Epithelial cell of proximal tubule (primary cell): ENCODE measurements at regions not wholly inside any gene's neighbourhood (a gene's known extent, or its start where the extent isn't known, plus 50 kb on each side); places are given as distances from the start of the nearest gene placed in this dataset.

Source experiments
- DNase-seq: peaks from one replicate; pipeline ENCODE4 v3.0.0-alpha.2; 2011; ENCODE audit warnings: low read depth
- H3K4me3 ChIP-seq: 2 replicates; pipeline ENCODE4 v1.5.1; 2011; ENCODE audit warnings: low read depth, mild to moderate bottlenecking, low read length
- TF ChIP-seq, protein P1 (sequence below): conservative IDR thresholded peaks from 2 replicates; pipeline ENCODE4 v1.5.1; 2012; ENCODE audit warnings: low read depth, mild to moderate bottlenecking, low read length

DNA sequence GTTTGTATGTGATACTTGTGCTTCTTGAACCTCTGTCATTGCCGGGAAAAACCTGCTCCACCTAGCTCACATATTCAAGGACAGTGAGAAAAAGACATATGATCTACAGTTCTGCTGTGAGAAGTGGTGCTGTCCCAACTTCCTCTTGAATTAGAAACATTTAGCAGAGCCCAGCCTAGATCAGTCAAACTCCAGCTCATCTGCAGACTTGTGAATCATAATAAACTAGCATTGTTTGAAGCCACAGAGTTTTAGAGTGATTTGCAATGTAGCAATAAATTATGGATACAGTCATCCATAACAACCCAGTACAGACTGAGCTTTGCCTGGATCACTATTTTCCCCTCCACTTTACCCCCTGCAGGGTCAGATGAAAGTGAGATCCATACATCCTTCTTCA, 497.8 kb downstream of the PLA2G4A start:
- DNase-seq: no peak
- H3K4me3 ChIP-seq: no peak overlapping the region
- TF ChIP-seq, protein P1, sequence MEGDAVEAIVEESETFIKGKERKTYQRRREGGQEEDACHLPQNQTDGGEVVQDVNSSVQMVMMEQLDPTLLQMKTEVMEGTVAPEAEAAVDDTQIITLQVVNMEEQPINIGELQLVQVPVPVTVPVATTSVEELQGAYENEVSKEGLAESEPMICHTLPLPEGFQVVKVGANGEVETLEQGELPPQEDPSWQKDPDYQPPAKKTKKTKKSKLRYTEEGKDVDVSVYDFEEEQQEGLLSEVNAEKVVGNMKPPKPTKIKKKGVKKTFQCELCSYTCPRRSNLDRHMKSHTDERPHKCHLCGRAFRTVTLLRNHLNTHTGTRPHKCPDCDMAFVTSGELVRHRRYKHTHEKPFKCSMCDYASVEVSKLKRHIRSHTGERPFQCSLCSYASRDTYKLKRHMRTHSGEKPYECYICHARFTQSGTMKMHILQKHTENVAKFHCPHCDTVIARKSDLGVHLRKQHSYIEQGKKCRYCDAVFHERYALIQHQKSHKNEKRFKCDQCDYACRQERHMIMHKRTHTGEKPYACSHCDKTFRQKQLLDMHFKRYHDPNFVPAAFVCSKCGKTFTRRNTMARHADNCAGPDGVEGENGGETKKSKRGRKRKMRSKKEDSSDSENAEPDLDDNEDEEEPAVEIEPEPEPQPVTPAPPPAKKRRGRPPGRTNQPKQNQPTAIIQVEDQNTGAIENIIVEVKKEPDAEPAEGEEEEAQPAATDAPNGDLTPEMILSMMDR: no peak

DNA sequence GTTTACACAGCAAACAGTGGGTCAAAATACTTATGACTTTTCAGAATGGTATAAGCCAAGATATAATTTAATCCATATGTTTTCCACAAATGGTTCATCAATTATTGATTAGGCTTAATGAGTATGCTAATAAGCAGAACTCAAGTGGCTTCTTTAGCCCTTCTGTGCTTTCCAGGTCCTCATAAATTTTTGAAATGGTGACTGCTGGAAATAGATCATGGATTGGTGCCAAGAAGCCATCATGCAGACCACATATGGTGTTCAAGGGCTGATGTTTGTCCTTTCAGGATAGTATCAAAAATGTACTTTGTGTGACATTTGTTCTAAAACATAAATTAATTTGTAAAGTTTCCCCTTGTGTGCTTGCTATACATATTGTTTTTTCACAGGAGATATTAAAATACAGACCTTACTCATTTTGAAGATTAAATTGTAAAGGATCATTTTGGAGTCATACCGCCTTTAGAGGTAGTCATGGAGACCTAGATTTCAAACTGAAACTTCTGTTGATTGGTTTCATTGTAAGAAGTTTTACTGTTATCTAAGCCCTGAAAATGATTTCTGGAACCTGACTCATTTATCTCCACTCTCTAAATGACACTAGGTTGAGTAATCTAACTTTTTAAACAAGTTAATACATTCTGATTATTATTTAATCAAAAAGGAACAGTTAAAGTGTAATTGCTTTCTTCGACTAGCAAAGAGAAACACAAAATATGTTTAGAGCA, 507.9 kb downstream of the PLA2G4A start:
- DNase-seq: no peak
- H3K4me3 ChIP-seq: no peak overlapping the region
- TF ChIP-seq, protein P1: no peak

DNA sequence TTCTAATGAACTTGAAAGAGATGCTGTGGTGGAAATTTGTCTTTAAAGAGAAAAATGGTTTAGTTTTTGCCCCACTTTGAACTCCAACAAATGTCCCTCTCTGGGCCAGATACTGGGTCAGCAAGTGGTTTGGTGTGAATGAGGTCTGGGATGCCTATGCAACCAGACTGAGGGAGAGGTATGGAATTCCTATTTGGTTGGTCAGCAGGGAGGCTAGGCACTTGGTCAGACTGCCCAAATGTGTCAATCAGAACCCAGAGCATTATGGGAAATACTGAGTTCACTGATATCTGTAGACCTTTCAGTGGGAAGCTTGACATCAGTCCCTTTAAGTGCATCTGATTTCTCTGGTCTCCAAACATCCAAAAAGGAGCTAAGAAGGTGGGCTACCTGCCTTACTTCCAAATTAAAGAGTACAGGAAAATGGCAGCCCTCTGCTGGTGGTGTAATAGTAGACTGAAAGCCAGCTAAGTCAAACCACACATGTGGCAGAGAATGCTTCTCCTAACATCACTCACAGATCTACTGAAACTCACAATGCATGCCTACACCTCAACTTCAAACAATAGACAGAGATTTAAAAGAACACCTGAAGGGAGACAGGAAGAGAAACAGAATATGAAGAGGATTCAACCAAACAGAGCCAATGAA, 510.1 kb downstream of the PLA2G4A start:
- TF ChIP-seq, protein P1: no peak
- DNase-seq: no peak
- H3K4me3 ChIP-seq: no peak overlapping the region

DNA sequence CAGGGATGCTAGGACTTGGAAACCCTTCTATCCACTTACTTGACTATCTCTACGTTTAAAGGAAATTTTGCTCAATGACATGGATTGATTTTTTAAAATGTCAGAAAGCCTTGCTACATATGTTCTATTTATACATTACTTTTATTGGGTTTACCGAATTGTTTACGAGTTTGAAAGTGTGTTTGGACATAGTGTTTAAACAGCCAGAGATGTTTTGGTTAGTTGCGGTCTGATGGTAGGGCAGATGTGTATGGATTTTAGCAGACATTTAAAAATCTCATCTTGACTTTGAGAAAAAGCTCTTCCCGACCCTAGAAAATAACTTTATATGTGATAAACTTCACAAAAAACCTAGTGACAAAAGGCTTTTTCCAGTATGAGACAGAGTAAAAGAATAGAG, 513.7 kb downstream of the PLA2G4A start:
- TF ChIP-seq, protein P1: no peak
- DNase-seq: no peak
- H3K4me3 ChIP-seq: no peak overlapping the region

DNA sequence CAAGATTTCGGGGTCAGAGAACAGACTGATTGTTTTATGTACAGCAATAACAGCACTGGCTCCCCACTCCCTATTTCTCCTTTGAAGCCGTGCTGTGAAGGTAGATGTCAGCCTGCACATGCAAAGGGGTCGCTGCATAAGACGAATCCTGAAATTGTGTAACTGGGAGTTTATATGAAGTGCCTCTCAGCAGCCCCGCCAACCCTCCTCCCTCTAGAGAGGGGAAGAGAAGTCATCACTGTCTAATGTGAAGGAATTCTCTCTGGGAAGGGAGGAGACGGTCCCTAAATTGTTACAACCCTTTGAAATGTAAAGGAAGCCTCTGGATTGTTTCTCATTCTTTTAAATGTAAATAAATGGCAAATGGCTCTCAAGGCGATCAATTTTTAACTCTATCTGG, 545.3 kb downstream of the PLA2G4A start:
- DNase-seq: no peak
- H3K4me3 ChIP-seq: no peak overlapping the region
- TF ChIP-seq, protein P1: no peak

DNA sequence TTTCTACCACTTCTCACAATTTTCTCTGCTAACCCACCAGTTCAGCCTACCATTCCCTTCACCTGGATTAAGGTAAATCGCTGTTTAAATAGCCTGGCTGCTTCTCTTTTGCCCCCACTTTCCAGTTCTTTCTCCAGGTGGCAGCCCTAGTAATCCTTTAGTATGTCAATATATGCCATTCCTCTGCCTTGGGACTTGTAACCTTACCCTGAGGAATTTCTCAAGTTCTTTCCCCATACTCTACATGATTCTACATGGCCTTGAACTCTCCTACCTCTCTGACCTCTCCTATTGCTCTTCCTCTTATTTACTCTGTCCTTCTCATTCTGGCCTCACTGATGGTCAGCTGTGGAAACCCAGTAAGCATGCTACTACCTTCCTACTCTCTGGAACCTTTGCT, 546.0 kb downstream of the PLA2G4A start:
- no peak overlapping the region for H3K4me3 ChIP-seq
- no peak for DNase-seq
- TF ChIP-seq, protein P1: no peak

DNA sequence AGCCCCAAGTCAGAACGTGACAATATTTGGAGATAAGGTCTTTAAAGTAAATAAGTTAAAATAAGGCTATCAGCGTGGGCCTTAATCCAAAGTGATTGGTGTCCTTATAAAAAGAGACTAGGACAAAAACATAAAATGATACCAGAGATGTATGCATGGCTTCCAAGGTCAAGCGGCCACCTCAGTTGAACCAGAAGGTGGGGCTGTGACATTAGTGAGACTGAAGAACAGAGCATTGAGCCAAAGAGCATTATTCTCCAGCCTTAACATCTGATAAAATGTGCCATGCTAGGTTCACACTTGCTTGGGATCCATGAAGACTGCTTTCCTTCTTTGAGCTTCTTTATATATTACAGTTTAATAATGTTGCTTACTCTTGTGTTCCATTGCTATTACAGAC, 554.6 kb downstream of the PLA2G4A start:
- no peak overlapping the region for H3K4me3 ChIP-seq
- no peak for DNase-seq
- TF ChIP-seq, protein P1: no peak
